ENCODE measurements at regions not wholly inside any gene's neighbourhood (a gene's known extent, or its start where the extent isn't known, plus 50 kb on each side); places are given as distances from the start of the nearest gene placed in this dataset.
"Not testable (repeated sequence)": the region's sequence is repeated elsewhere in the genome, so short reads cannot be mapped to it uniquely, and the experiment has no call there.

DNA sequence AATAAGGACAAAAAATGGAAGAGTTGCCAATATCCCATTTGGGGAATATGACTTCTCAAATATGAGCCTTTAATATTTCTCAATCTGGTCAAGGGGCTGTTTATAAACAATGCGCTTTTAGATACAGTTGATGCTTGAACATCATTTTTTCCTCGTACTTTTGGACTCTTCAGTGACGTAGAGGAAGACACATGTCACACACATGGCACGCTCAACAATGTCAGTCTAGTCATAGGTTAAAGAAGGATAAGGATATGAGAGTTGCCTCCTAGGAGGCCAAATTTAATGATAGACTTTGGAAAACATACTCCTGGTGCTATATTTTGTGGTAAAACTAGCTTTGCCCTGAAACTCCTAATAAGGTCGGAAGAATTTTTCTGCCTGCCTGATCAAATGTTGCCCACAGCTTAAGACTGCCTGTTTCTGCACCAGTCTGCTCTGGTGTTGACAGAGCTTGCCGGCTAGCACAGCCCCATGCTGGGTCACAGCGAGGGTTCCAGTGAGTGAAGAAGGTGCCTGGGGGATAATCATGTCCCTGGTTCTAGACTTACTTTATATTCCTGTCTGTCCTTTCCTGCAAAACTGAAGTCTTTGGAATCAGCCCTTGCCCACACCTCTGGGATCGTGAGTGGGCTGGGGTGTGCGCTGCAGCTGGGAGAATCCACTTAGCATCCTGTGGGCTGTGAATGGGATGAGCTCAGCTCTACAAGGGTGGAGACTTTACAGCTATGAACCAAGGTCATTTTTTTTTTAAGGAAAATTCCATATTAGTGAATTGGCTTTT is 230.8 kb upstream of the IRX4 start:
- FAIRE-seq: no peak

DNA sequence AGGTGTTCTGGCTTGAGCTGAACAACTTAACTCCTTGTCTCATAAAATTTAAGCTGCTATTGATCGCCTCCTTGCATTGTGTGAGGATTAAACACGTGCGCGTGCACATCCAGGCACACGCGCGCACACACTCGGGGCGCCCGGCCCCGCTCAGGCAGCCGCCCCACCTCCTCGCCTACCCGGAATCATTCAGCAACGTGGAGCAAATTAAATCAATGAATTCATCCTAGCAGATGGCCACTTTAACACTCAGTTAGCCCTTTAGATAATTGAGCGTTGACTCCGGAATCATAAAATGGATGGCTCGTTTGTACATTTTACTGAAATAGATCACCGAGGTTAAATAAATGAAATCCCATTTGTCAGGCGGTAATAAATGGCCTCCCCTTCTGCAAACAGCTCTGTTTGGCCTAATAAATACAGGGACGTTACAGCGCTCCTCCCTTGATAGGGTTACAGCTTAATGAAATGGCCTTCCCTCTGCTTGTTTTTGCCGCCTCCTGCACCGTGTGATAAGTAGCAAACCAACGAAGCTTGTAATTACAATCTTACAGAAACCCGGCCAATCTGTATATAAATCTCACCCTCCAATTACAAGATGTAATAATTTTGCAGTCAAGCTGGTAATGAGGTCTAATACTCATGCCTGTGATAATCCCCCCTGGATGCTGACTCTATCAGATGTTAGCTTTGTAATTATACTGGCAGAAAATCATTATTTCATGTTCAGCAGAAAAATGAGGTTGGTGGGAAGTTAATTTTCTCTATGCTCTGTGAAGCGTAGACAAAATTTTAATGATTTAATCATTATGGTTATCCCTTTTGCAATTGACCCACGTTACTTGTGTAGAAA is 229.7 kb upstream of the IRX4 start:
- no peak for FAIRE-seq

DNA sequence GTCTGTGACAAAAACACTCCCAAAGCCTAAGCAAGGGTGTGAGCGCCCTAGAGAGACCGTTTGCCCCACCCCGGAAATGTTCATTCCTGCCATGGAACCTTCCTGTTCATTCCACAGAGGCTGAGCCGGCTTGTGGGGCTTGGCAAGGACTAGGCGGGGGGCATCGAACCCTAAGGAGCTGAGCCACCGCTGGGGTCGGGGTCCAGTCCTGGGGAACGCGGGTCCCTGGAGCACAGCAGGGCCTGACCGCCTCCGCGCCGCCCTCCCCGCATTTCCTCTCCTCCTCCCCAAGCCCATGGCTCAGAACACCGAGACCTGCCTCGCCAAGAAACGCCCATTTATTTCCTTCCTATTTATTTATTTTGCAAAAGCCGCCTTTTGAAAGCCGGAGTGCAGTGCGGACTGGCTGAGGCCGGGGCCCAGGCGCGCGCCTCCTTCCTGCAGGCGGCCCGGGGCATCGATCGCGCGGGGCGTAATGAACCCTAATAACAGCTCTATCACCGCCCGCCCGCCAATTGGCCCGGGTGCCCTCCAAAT is 228.9 kb upstream of the IRX4 start:
- no peak for FAIRE-seq

DNA sequence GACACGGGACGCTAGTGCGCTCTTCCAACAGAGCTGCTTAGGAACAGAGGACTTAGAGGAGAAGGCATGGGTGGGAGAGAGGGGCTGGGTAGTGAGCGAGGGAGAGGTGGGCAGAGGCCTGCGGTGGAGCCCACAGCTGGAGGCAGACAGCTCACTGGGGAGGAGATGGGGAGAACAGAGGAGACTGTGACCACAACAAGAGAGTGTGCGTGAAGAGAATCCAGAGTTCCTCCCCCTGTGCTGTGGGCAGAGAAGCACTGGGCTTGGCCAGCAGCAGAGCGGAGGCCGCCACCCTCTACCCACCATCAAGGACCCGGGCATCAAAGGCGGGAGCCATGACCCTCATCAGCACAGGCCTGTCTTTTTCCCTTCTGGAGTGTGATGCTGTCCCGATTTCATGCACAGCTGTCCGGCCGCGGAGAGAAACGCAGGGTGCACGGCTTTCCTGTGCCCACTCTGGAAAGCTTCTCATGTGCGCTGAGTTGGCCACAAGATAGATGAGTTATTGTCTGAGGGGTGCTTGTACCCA is 228.3 kb upstream of the IRX4 start:
- FAIRE-seq: no peak

DNA sequence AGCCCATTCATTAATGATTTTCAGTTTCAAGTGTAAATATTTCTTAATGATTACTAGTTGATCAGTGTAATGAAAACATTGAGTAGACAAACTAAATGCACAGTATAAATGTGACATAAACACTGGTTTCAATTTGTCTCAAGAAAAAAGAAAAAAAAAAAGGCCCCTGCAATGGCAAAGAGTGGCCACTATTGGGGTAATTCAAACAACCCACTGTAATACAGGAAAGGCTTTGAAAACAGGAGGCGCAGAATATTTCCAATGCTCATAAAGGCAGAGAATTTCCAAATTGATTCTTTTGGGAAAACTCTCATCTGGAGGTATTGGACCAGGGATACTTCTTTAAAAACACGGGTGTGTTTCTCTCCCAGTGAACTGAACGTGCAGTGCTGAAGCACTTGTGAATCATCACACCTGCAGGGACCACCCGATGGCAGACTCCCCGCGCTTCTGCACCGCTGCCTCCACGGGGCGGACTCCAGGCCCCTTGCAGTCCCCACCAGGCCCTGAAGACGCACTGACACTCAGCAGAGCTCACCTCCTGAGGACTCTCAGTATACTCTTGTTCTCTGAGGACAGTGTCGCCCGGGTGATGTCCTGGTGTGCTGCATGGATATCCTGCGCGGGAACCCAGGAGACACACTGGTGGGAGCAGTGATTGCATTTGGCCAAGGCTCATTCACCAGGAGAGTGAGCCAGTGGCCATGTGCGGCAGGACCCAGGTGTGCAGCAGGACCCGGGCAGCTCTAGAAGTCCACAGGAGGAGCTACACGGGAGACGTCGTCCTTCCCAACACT is 227.6 kb upstream of the IRX4 start:
- FAIRE-seq: no peak

DNA sequence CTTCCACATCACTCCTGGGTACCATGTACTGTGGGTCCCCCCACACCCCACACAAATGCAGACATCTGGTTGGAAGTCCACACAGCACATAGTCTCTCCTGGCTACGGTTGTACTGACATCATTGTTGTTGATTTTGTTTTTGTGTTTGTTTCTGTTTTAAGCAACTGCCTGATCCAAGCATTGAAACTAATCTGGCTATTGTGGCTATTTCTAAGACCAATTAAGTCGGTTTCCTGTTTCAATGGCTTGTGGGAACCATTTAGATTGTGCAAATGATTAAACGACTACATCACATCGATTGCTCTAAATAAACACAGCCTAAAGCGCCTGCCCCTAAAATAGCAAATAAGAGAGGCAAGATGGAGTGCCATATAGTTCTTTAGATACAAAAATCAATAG is 226.8 kb upstream of the IRX4 start:
- FAIRE-seq: no peak

DNA sequence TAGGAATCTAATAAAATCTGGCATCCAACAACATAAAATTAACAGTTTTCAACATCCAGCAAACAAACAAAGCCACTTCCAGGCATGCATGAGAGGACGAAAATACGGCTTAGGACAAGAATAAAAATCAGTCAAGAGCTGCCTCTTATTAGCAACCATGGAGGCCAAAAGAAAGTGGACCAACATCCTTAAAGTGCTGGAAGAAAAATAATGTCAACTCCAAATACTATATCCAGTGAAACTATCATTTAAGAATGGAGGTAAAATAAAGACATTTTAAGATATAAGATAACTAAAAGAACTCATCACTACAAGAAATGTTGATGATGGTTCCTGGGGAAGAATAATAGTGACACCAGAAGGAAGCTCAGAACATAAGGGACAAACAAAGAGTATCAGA is 224.0 kb upstream of the IRX4 start:
- FAIRE-seq: no peak

DNA sequence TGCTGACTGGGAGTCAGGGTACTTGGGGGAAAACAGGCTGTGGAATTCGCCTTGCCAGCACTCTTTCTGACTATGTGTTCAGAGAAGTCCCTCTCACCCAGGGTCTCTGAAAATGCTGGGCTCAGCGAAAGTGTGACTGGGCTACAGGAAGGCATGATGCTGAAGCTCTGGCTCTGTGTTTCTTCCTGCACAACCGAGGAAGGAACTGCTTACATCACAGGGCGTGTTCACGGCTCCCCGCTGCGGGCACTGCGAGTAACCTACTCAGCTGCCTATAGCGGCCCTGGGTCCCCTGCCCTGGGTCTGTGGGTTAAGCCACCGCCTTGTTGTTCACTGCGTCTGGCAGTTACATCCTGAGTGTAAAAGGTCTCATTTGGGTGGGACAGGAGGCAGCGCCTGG is 222.4 kb upstream of the IRX4 start:
- no peak for FAIRE-seq

DNA sequence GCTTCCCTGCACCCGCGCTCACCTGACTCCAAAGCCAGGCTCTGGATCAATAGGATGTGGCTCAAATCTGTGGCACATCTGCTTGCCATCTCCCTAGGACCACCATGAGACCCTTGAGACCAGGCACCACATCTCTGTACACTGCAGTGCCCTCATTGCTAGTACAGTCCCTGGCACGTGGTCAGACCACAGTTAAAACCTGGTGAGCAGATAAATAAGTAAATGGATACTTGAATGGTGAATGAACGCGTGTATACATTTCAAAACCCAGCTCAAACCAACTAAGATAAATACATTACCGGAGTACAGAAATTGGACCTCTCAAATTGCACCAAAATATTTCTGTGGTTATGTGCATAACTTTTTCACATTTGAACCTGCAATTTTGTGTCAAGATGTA is 221.2 kb upstream of the IRX4 start:
- FAIRE-seq: no peak

DNA sequence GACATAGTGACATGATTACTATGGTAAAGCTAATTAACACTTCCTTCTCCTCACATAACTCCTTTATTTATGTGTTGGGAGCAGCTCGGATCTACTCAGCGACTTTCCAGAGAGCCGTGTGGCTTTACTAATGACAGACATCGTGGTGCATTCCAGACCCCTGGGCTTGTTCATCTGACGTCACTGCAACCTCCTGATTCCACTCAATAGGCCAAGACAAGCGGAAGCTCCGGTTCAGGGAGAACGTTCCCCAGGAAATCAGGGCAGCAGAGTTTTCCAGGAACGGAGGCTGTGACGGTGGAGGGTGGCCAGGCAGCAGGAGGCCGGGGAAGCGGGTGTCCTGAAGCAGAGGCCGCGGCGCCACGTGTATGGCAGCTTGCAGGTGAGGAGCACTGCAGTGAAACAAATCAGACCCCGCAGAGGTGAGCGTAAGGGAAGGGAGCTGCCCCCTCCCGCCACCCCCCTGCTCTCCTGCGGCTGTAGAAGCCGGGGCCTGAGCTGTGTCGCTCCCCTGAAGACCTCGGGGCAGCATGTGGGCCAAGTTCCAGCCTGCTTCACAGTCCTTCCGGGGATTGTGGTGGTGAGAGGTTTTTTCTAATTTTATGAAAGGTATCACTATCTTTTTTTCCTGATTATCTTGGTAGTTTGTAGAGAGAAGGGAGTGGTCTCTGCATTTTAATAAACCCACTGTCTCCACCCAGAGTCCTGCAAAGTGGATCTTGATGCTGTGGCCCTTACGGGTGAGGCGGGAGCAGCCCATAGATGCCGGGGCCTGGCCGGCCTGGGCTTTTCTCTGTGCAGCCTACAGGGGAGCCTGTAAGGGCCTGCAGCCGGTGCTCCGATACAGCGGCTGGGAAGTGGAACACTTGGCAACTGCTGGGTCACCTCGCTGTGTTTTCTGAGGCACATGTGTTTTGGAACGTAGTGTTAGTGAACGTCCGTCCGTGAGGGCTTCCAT is 220.4 kb upstream of the IRX4 start:
- no peak for FAIRE-seq

DNA sequence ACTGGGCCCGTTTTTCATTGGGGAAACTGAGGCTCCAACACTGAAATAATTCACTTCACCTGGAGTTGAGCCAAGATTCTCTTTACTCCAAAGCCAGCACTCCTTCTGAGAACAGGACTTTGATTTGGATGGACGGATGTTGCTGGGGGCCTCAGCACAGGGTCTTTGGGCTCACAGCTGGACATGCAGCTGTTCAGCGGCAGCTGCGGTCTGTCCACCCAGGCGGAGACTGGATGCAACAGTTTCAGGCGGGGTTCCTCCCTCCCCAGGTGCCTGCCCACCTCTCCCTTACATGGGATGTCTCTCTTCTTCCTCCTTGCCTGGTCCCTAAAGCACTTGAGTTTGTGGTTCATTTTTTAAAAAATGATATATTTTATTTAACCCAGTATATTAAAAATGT is 219.0 kb upstream of the IRX4 start:
- FAIRE-seq: no peak

DNA sequence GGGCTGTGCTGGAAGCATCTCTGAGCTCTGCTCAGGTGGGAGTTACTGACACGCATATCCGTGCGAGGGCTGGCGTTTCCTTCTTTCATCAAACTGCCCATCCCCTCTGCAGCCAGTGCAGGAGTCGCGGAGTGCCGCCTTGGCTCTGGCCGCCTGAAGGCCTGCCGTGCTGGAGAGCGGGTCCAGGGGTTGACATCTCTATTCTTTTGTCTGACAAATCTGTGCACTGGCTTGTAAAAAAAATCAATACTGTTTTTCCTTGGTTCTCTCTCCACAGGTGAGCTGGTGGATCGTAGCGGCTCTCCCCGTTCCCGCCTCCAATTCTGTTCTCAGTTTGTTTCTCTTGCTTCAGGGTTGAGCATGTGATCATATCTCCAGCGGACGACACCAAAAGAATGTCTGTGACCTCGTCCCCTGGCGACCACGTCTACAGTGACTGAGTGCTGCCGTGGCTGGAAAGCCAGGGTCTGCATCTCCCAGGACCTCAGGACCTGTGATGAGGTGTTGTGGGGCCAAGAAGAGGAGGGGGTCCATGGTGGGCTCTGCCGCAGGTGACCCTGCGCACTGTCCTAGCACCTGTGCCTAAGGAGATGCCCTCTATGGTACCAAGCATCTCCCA is 214.3 kb upstream of the IRX4 start:
- FAIRE-seq: no peak

DNA sequence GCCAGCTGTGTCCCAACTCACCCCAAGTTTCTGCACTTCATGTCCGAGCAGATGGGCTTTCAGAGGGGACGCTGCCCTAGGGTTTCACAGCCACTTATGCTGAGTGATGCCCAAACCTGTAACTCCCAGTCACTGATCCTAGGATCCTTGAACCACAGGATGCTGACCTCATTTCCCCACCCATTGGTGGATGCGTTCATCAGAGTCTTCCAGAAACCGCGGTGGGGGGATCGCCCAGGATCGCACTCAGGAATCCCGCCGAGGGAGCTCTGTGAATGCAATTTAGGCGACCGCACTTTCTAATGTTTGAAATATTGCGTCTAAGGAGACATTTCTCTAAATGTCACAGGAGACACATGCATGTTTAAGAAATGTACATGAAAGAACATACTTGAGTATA is 212.3 kb upstream of the IRX4 start:
- no peak for FAIRE-seq

DNA sequence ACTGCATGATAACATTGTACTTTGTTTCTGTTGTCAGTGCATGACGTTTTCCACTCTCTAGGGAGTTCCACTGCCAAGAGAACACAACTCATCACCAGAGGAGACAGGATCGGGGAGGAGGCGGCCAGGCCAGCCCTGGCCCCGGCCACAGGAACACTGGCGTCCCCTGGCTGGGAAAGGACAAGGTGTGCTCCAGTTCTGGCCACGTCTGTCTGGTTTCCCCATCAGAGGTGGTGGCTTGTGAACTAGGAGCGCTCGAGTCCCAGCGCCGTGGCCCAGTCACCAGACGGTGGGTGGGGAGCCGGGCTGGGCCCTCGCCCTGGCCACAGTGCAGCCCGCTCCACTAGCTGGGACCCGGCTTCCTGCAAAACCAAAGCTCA is 211.9 kb upstream of the IRX4 start:
- FAIRE-seq: no peak

DNA sequence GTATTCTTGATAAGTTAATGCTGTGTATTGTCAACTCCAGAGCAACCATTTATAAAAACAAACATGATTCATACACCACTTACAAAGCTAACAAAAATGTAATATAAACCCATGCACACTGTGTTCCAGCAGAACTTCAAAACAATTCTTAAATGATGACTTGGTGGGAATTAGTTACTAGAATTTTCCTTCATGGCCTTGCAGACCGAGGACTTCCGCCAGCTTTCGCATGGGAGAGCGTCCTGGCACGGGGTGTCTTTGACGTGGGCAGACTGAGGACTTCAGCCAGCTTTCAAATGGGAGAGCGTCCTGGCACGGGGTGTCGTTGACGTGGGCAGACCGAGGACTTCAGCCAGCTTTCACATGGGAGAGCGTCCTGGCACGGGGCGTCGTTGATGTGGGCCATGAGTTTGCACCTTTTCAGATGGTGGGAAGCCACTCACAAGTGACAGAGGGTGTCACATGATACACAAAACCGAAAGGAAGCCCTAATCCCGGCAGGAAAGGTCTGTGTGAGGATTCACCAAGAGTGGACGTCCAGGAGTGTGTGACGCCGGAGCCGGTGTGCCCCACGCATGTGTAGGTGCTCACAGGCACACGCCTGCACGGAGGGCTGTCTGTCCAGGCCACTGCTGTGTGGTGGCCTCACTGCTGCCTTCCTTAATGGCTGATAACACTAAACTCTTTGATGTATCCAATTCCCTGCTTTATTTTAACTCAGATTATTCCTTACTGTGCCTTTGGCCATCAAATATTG is 211.3 kb upstream of the IRX4 start:
- FAIRE-seq: no peak

DNA sequence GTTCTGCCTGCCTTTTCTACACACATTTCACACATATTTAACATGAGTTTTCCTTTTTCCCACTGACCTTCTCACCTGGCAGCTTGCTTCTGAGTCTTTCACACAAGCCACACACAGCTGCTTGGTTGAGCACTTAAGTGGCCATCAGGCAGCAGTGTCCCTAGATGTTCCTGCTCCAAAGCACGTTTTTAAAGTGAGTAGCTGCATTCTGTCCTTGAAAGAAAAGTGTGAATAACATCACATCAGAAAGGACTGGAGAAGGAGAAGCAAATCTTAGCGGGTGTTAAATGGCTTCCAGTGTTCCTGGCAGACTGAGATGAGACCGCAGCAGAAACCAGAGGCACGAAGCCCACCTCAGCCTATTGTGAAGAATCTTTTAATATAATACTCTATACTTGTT is 209.2 kb upstream of the IRX4 start:
- no peak for FAIRE-seq

DNA sequence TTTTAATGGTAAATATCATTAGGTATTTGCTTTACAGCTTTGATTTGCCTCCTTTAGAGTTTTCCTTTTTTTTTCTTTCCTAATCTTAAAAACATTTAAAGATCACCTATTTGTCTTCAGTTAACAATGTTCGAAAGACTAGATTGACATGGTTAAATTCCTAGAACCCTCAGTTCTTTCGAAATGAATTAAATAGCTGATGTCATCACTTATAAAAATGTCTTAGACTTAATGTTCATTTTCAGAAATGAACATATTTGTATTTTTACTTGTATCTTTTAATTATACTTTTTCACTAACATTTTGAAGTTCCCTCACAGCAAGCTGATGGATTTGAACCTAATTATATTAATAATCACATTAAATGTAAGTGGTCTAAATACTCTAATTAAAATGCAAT is 205.3 kb upstream of the IRX4 start:
- no peak for FAIRE-seq

DNA sequence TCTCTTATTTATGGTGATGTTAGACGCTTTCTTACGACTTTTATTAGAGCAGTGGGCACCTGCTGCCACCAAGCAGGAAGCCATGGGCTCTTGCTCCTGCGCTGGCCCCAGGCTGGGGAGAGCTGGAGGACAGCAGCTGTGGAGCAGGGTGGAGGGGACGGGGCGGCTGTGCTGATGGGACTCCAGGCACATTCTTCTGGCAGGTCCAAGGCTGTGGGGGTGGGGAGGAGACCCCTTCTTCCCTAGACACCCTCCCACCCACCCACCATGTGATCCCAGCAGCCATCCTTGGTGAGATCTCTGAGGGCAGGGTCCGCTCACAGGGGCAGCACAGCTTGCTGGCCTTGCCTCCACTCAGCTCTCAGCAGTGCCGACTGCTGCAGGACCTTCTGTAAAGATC is 192.6 kb upstream of the IRX4 start:
- FAIRE-seq: no peak

DNA sequence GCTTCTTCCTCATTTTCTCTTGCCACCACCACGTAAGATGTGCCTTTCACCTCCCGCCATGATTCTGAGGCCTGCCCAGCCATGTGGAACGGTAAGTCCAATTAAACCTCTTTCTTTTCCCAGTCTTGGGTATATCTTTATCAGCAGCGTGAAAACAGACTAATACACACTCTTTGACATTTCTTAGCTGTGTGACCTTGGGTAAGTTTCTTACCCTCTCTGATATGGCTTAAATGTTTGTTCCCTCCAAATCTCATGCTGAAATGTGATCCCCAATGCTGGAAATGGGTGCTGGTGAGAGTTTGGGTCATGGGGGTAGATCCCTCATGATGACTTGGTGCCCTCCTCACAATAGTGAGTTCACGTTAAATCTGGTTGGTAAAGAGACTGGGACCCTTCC is 188.8 kb upstream of the IRX4 start:
- no peak for FAIRE-seq

DNA sequence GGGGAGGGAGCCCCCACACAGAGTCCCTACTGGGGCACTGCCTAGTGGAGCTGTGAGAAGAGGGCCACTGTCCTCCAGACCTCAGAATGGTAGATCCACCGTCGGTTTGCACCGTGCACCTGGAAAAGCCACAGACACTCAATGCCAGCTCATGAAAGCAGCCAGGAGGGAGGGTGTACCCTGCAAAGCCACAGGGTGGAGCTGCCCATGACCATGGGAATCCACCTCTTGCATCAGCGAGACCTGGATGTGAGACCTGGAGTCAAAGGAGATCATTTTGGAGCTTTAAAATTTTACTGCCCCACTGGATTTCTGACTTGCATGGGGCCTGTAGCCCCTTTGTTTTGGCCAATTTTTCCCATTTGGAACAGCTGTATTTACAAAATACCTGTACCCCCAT is 188.1 kb upstream of the IRX4 start:
- FAIRE-seq: not testable (repeated sequence)

DNA sequence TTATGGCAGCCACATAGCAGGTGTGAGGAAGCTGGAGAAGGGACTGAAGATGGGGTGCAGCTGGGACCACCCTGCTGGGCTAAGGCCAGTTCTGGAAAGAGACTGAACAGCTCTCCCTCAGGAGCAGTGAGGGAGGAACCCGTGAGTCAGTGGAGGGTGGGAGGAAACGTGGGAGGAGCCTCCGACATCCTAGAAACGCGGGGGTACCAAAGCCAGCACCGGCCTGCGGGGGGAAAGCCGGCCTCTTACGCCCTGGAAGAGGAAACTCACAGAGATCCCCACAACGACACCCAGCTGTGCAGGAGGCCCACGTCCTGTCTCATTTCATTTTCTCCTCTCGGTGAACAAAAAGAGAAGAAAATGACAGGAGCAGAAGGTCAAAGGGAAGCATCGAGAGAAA is 185.8 kb upstream of the IRX4 start:
- no peak for FAIRE-seq
